ENCODE measurements at regions not wholly inside any gene's neighbourhood (a gene's known extent, or its start where the extent isn't known, plus 50 kb on each side); places are given as distances from the start of the nearest gene placed in this dataset.

- TF ChIP-seq CTCF (IDR thresholded peaks at IDR 0.05; ENCODE audit: low read length): no peak
- TF ChIP-seq EZH2 (optimal IDR thresholded peaks at IDR 0.05; ENCODE audit: low read depth, low read length): no peak
- no peak for TF ChIP-seq EZH2phosphoT487 (IDR thresholded peaks at IDR 0.05; ENCODE audit: low read length)
These were observed 80.7 kb upstream of the ZNF280D start for GRCh38 chr15:56813995-56814394.
